ENCODE measurements at regions not wholly inside any gene's neighbourhood (a gene's known extent, or its start where the extent isn't known, plus 50 kb on each side); places are given as distances from the start of the nearest gene placed in this dataset.

GRCh38 chr4:16293210-16293838 is 67.1 kb upstream of the TAPT1 start:
- TF ChIP-seq ZNF274 (IDR thresholded peaks at IDR 0.05; ENCODE audit: low read depth, low read length) (no peak), YY1 (IDR thresholded peaks at IDR 0.05; ENCODE audit: insufficient read depth, insufficient read length) (no peak)
